Inferior parietal cortex (tissue), 1 donor: ENCODE measurements at regions not wholly inside any gene's neighbourhood (a gene's known extent, or its start where the extent isn't known, plus 50 kb on each side); places are given as distances from the start of the nearest gene placed in this dataset.
A peak's percentile ranks its signal among the peaks of the same experiment; 100 is the strongest.
"Not testable (repeated sequence)": the region's sequence is repeated elsewhere in the genome, so short reads cannot be mapped to it uniquely, and the experiment has no call there.

Experiments used
- DNase-seq: peaks from one replicate; pipeline ENCODE4 v3.0.0-alpha.2; 2016; ENCODE audit errors: extremely low spot score

DNA sequence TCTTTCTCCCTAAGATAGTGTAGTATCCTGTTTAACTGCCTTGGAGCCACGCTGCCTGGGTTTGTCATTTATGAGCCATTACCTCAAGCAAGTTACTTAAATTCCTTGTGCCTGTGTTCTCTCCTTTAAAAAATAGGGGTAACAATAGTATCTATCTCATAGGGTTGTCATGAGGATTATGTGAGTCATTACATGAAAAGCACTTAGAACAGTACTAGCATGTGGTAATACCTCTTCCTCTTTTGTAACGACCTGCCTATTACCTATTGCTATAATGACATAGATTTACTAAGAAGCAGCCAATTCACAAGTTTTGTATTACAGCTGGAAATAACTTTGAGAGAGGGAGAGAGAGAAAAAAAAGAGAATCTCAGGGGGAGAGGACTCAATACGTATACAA lies 834.7 kb downstream of the RAPGEF2 start:
- no peak for DNase-seq

DNA sequence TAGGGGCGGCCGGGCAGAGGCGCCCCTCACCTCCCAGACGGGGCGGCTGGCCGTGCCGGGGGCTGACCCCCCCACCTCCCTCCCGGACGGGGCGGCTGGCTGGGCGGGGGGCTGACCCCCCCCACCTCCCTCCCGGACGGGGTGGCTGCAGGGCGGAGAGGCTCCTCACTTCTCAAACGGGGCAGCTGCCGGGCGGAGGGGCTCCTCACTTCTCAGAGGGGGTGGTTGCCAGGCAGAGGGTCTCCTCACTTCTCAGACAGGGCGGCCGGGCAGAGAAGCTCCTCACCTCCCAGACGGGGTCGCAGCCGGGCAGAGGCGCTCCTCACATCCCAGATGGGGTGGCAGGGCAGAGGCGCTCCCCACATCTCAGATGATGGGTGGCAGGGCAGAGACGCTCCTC lies 836.8 kb downstream of the RAPGEF2 start:
- DNase-seq = not testable (repeated sequence)

DNA sequence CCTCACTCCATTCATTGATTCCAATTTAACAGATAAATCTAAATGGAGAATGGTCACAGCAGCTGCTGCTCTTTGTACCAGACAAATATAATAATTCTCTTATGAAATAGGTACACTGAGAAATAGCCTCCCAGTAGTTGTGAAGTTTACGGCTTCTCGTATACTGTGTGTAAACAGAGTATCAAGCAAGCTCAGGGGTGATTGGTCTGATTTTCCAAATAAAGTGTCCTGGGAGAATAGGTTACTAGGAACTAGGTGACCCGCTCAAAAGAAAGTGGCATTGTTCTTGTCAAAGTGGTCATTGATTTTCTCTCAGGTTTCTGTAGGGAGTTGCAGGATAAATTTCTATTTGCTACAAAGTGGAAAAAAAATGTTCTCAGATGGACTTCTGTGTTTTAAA lies 838.2 kb downstream of the RAPGEF2 start:
- no peak for DNase-seq

DNA sequence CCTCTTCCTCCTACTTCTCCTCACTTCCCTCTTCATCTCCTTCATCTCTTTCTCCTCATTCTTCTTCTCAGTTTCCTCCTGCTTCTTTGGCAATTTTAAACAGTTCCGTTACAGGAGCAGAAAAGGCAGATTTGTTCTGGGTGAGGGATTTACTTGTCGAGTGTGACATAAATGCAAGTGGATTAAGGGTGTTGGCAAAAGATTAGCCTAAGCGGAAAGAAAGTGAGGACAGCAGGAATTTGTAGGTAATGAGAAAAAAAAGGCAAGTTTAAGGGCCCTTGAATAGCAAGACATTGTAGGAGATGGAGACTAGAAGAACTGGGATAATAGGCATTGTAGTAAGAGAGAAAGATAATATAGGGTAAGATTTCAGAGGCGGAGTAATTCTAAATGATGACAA lies 841.6 kb downstream of the RAPGEF2 start:
- DNase-seq = no peak

DNA sequence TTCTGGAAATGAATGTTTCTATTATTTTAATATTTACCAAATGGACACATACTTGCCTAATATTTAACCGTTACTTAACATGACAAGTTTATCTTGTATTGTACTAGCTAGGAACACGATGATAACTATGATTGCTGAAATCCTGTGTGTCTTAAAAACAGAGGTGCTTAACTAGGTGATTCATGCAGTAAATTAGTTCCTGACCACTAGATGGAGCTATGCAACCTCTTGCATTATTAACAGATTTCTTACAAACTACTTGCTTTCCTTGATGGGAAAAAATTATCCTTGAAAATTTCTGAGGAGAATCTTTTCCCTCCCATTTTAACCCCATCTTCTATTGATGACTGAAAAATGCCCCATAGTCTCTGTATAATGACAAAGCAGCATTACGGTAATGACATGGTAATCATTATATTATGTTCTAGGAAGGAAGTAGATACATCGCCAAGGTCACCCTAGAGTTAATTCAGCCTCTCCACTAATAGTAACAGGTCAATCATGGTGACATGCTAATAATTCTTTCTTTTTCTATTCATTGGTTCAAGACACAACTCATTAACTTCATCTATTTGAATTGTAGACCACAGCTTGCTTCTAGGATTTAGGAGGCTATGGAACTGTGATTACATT lies 844.2 kb downstream of the RAPGEF2 start:
- peak; percentile 81 for DNase-seq

DNA sequence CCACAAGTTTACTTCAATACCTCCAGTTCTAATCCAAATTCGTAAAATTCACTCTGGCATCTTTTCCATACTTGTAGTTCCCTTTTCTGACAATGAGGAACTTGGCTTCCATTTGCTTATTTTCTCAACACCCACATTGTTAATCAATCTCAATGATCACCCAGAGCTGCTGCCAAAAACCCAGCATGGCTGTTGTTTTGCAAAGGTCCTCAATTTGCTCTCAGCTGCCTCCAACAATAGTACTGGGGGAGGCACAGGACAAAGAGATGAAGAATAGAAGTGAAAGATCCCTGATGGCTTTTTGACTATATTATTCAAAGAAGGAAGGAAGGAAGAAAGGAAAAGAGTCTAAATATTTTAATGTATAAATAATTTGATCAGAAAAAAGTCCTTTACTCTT lies 847.8 kb downstream of the RAPGEF2 start:
- no peak for DNase-seq

DNA sequence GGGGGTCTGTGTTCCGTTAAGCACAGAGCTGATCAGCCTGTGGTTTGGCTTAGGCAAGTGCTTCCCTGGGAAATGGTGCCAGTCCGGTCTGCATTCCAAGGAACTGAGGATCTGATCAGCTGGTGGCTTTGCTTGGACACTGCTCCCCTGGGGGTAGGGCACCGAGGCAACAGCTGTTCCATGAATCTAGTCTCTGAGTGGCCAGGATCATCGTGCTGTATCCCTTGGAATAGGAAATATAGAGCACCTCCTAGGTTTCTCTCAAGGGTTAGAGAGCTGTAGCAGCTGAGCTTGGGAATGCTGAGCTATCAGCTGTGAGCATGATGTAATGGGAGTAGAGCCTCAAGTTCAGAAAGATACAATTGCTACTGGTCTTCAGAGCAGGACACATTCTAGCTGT lies 863.9 kb downstream of the RAPGEF2 start:
- no peak for DNase-seq

DNA sequence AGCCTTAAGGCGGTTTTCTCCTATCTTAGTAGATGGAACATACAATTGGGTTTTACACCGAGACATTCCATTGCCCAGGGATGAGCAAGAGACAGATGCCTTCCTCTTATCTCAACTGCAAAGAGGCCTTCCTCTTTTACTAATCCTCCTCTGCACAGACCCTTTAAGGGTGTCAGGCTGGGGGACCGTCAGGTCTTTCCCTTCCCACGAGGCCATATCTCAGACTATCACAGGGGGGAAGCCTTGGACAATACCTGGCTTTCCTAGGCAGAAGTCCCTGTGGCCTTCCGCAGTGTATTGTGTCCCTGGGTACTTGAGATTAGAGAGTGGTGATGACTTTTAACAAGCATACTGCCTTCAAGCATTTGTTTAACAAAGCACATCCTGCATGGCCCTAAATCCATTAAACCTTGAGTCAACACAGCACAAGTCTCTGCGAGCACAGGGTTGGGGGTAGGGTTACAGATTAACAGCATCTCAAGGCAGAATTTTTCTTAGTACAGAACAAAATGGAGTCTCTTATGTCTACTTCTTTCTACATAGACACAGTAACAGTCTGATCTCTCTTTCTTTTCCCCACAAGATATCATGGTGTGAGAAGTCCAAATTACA lies 874.1 kb downstream of the RAPGEF2 start:
- not testable (repeated sequence) for DNase-seq

DNA sequence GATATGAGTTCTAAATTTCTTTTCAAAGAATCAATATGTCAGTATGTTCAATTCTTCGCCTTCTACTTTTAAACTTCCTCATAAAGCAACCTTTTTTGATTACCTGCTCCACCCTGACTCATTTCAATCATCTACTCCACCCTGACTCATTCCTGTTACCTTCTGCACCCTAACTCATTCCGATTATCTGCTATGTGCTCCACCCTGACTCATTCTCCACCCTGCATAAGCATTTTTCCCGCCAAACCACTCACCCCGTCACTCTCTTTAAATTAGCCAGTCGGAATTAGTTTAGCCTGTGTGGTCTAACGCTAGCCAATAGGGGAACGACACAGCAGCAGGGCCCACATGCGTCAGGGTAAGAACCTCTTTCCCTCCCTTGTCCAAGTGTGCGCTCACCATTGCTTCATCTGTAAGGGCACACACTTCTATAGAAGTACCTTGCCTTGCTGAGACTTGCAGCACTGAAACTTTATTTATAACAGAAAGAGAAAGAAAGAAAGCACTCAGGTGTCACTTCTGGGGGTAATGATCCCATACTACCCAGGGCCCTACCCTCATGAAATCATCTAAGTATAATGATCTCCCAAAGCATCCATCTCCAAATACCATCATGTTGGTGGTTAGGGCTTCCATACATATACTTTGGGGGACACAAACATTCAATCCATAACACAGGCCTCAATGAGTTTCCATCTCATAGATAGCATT lies 875.2 kb downstream of the RAPGEF2 start:
- no peak for DNase-seq

DNA sequence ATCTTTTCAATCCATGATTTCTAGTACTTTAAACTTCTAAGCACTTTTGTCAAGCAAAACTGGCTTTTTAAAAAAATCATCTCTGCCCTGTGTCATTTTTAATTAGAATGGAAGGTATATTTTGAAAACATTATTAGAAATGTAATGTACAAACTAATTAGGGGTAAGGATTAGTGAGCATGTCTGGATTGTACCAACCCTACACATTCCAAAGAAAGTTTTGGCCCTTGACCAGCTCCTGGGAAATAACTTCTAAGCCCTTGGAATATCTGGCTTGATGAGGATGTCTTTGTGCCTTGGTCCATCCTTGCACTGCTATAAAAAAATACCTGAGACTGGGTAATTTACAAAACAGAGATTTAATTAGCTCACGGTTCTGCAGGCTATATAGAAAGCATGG lies 876.5 kb downstream of the RAPGEF2 start:
- no peak for DNase-seq

DNA sequence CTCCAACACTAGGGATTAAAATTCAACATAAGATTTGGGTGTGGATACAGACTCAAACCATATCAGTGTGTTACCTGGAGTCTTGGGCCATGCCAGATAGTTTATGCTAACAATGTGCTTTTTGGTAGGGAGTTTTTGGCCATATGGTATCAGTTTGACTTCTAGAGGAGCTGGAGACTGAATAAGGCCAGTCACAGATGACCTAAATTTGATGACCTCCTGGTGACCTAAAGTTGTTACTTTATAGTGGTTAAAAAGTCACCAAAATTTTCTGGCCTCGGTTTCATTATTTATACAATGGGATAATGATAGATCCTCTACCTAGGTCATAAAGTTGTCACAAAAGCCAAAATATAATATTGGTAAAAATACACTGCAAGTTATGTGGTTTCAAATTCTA lies 877.1 kb downstream of the RAPGEF2 start:
- DNase-seq = no peak

DNA sequence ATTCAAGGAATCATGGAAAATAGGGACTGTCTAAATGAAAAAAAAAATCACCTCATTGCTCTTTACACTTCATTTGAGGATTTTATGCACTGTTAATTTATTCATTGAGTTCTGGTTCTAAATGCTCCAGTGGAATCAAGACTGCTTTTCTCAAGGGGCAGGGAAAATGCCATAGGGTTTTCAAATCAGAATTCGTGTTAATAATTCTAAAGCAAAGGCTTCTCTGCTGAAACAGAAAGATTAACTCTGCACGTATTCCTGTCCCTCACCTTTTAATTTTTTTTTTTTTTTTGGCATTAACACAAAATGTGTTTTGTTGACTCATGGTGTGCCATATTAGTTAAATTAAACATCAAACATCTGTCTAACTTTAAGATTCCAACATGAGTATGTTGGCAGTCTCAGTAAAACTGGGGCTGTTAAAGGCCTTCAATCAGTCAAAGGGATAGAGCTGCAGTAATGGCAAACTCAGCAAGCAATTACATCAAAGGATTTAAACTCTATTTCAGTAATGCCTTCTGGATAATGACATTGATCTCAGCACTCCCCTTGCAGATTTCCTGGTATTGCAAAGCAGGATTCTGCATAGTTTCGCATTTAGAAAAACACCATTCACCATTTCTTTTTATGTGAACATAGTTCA lies 878.1 kb downstream of the RAPGEF2 start:
- DNase-seq = no peak

DNA sequence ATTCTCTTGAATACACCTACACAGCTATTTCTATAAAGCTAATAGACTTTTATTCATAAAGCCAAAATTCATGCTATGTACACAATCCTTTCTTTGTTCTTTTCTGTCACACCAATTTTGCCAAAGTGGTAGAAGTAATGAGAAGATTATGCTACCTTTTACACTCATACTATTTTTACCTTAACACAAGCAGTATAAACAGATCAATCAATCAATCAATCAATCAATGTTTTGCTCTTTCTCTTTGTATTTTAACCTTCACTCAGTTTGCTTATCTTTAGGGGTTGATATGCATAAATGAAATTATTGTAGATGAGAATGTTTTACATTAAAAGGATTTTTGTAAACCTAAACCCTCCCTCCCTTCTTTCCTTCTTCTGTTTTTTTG lies 878.6 kb downstream of the RAPGEF2 start:
- DNase-seq = no peak

DNA sequence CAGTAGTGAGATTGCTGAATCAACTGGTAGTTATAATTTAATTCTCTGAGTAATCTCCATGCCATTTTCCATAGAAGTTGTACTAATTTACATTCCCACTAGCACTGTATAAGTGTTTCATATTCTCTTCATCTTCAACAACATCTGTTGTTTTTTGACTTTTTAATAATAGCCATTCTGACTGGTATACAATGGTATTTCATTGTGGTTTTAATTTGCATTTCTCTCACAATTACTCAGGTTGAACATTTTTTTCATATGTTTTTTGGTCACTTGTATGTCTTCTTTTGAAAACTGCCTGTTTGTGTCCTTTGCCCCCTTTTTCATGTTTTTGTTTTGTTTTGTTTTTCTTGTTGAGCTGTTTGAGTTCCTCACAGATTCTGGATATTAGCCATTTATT lies 880.2 kb downstream of the RAPGEF2 start:
- DNase-seq = no peak

DNA sequence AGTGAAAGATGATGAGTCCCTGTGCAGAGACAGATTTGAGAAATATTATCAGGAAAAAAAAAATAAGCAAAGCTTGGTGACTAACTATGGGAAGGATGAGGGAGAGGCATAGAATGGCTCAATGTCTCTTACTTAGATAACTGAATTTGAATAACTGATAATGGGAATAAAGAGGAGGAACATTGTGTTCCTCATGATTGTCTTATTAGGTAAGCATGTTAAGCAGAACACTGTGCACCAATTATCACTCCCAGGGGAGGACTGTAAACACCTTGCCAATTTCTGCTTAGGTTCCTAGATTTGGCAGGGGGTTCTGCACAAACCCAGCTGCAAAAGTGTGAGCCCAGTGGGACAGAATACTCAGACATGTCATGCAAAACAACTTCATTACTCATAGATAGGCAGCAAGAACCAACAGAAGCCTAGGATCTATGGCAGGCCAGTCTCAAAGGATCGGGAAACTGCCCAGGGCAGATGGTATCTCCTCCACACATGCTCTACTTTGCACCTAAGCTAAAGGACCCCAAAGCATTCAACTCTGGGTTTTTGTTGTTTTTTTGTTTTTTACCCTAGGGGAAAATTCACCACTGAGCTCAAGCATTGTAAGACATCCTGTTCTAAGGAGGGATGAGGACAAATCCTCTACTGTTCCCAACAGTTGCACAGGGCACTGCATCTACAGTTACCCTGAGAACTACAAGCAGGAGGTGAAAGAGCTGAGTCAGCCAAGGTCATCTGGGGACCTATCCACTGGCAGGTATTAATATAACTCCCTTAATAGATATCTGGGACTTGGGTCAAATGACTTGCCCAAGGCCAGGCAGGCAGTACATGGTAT lies 907.0 kb downstream of the RAPGEF2 start:
- DNase-seq = no peak

DNA sequence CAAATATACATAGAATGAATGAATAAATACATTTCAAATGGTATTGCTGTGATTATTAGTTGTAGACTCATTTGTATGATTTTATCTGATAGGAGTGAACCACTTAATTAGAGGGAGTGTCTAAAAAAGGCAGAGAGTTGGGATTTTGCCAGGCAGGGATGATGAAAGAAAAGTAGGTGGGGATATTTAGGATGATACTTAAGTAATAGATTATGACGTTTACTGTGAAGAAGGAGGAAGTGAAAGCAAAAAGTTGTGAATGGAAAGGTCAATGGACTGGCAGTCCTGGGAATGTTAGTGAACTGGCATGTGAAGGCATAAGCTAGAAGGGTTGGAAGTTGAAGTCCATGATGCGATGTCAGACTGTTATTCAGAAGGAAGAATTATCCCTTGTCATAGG lies 917.1 kb downstream of the RAPGEF2 start:
- no peak for DNase-seq

DNA sequence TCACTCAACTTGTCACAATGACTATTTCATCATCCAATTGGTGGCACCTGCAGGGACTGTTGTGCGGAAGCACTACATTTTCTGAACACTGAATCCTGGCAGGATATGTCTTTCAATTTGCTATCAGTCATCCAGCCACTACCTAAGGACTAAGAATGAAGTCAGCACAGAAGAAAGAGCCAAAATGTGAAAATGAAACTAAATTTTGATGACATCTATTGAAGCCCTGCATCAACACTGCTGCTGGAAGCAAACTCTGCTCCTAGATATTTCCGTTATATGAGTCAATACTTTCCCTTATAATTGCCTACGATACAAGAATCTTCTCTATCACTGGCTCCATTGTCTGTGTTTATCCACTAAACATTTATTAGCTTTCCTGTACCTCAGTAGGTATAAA lies 917.9 kb downstream of the RAPGEF2 start:
- DNase-seq = no peak

DNA sequence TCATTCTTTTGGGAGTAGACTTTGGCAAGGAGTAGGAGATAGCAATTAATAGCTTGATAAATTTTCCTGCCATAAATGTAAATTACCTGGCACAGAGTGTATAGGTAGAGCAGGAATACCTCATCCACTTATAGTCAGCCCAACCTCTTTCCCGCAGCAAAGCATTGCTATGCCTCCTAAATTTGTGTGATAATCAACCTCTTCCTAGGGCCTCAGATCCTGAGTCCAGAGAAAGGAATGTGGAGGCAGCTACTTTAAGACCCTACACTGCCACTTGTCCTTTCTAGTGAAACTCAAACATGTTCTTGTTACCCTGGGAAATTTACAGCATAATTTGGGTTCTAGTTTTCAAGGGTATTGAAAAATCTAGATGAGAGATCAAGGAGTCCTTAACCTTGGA lies 919.0 kb downstream of the RAPGEF2 start:
- no peak for DNase-seq

DNA sequence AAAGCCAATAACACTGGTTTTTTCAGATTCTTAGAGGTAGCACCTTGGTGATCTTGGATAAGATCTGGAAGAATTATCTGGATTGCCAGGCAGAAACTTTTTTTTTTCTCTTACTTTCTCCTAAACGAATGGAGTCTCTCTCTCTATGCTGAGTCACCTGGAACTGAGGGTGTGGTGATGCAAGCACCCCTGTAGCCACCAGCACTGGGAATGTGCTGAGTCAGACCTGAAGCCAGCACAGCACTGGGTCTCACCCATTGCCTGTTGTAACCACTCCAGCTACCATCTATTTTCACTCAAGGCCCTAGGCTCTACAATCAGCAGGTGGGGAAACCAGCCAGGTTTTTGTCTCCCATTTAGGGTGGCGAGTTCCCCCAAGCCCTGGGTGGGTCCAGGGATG lies 923.8 kb downstream of the RAPGEF2 start:
- DNase-seq = no peak

DNA sequence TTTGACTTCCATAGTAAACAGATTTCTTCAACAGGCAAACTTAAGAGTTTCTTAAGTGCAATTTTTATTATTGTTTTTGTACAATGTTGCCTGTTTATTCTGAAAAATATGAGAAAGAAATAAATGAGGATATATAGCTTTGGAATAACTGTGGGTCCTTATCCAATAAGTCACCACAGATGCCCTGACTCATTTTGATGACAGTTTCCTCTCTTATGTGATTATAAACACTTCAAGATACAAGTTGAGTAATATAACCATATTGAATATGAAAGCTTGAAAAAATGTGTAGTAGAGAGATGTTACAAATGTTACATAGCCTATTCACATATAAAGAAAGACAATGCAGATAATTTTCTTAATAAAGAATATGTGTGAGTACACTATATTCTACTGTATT lies 931.6 kb downstream of the RAPGEF2 start:
- DNase-seq = no peak

DNA sequence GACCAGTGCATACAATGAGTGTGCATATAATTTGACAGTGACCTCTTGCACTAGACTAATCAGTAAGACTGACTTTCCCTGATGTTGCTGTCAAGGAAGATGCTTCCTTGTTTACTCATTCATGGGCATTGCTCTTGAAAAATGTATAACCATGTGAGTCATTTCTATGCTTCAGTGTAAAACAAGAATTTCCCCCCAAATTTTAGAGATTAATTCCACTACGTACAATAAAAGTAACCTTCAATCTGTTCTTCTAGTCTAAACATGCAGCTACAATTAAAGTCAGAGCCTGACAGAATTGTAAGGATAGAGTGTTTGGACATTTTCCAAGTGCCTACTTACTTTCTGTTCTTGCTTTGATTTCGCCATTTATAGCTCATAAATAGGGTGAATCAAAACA lies 935.7 kb downstream of the RAPGEF2 start:
- no peak for DNase-seq

DNA sequence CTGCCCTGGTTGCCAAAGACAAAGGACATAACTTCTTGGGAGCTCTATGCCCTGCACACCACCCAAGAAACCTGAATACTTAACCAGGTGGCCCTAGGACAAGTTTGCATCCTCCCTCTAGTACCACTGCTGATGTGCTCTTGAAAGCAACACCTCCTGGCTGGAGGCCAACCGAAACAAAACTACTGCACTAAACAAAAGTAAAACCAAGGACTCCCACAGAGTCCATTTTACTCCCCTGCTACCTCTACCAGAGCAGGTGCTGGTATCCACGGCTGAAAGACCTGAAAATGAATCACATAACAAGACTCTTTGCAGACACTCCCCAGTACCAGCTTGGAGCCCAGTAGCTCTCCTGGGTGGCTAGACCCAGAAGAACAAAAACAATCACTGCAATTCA lies 941.8 kb downstream of the RAPGEF2 start:
- no peak for DNase-seq
